ENCODE measurements at regions not wholly inside any gene's neighbourhood (a gene's known extent, or its start where the extent isn't known, plus 50 kb on each side); places are given as distances from the start of the nearest gene placed in this dataset.

DNA sequence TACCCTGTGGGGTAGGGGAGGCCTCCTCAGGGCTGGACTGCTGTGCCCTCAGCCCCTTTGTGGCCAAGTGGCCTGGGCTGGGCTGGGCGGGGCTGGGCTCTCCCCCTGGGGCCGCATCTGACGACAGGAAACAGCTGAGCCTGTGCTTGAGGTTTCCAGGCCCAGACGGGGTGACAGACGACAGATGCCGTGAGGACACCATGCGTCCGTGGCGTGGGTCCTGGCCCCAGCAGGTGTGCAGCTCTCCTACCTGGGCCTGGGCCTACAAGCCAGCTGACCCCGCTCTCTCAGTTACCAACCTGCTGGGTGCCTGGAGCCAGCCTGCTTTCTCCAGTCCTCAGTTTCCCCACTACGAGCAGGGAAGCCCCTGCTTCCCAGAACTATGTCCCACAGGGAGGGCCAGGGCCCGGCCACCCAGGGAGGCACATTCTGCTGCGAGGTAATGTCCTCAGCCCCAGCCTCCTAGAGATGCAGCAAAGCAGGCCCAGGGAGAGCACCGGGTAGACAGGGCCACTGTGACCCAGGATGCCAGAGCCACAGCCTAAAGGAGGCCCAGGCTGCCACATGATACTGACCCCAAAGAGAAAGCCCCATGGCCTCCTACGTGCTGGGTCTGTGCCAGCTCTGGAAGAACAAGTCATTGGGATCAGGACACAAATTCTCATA lies 181.3 kb downstream of the IGLL1 start:
- TF ChIP-seq, protein P1, sequence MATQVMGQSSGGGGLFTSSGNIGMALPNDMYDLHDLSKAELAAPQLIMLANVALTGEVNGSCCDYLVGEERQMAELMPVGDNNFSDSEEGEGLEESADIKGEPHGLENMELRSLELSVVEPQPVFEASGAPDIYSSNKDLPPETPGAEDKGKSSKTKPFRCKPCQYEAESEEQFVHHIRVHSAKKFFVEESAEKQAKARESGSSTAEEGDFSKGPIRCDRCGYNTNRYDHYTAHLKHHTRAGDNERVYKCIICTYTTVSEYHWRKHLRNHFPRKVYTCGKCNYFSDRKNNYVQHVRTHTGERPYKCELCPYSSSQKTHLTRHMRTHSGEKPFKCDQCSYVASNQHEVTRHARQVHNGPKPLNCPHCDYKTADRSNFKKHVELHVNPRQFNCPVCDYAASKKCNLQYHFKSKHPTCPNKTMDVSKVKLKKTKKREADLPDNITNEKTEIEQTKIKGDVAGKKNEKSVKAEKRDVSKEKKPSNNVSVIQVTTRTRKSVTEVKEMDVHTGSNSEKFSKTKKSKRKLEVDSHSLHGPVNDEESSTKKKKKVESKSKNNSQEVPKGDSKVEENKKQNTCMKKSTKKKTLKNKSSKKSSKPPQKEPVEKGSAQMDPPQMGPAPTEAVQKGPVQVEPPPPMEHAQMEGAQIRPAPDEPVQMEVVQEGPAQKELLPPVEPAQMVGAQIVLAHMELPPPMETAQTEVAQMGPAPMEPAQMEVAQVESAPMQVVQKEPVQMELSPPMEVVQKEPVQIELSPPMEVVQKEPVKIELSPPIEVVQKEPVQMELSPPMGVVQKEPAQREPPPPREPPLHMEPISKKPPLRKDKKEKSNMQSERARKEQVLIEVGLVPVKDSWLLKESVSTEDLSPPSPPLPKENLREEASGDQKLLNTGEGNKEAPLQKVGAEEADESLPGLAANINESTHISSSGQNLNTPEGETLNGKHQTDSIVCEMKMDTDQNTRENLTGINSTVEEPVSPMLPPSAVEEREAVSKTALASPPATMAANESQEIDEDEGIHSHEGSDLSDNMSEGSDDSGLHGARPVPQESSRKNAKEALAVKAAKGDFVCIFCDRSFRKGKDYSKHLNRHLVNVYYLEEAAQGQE (IDR thresholded peaks at IDR 0.05; ENCODE audit: insufficient read depth in 1 of 2, low read depth in 2 of 2, low read length in 2 of 2): no peak
- no peak for TF ChIP-seq POLR2AphosphoS5 (IDR thresholded peaks at IDR 0.05; ENCODE audit: low read depth, low read length)
- TF ChIP-seq FOXP2 (optimal IDR thresholded peaks at IDR 0.05; ENCODE audit: borderline replicate concordance, extremely low read depth, extremely low read length, insufficient read depth): no peak

Data from PFSK-1 (cell line).